Breast epithelium (tissue), 4 donors: ENCODE measurements at regions not wholly inside any gene's neighbourhood (a gene's known extent, or its start where the extent isn't known, plus 50 kb on each side); places are given as distances from the start of the nearest gene placed in this dataset.

Experiments
- DNase-seq, 2 donors: peaks; one replicate each; pipeline ENCODE4 v3.0.0-alpha.2; 2019; ENCODE audit warnings: low spot score in 2 of 2
- H3K27ac ChIP-seq, 2 donors: fragments of 200-600 bp; sonication (generic) in 1 of 2; one replicate each; pipeline ENCODE4 v1.5.1; 2016 to 2019; ENCODE audit warnings: mild to moderate bottlenecking in 1 of 2
- H3K27me3 ChIP-seq, 2 donors: fragments of 200-600 bp; sonication (generic) in 1 of 2; one replicate each; pipeline versions ENCODE4 v1.5.1 to v1.6.0; 2017 to 2019; ENCODE audit warnings: control low read depth in 1 of 2, mild to moderate bottlenecking in 1 of 2
- H3K36me3 ChIP-seq: fragments of 200-600 bp; one replicate; pipeline ENCODE4 v1.5.1; 2019
- H3K4me1 ChIP-seq, 2 donors: fragments of 200-600 bp; sonication (generic); one replicate each; pipeline ENCODE4 v1.5.1; 2016 to 2019; ENCODE audit warnings: control low read depth in 1 of 2
- H3K4me3 ChIP-seq, 3 donors: fragments of 200-600 bp; sonication (generic); 1 replicate in 2 of 3; 2 replicates in 1 of 3; pipeline ENCODE4 v1.5.1; 2016 to 2019; ENCODE audit warnings: mild to moderate bottlenecking in 3 of 3, moderate library complexity in 2 of 3
- H3K9me3 ChIP-seq, 2 donors: fragments of 200-600 bp; sonication (generic) in 1 of 2; one replicate each; pipeline ENCODE4 v1.5.1; 2016 to 2019; ENCODE audit warnings: control low read depth in 1 of 2
- CTCF ChIP-seq, 3 donors: fragments of 450-650 bp; IDR thresholded peaks; one replicate each; pipeline ENCODE4 v1.5.1; 2016 to 2017; ENCODE audit warnings: antibody characterized with exemption in 3 of 3, mild to moderate bottlenecking in 3 of 3, moderate library complexity in 3 of 3
- POLR2A ChIP-seq: fragments of 450-650 bp; IDR thresholded peaks from one replicate; pipeline ENCODE4 v1.6.1; 2016; ENCODE audit warnings: antibody characterized with exemption, mild to moderate bottlenecking, moderate library complexity
- POLR2AphosphoS5 ChIP-seq, 3 donors: sonication (generic); formaldehyde crosslinking; IDR thresholded peaks; one replicate each; pipeline ENCODE4 v1.6.1; 2017; ENCODE audit warnings: antibody characterized with exemption in 3 of 3
- intact Hi-C: fragments of 100-400 bp; cut with DNase I; formaldehyde crosslinking; loops from one replicate; pipeline ENCODE4 v1.15.1; 2023; ENCODE audit warnings: low total_unique reads

GRCh38 chr4:125097729-125098128 lies 217.0 kb upstream of the FAT4 start:
- Histone ChIP-seq H3K27ac (no peak overlapping the region), H3K4me3 (no peak overlapping the region), H3K27me3 (no peaks in the 10 kb centered on the region), H3K36me3 (no peaks in the 10 kb centered on the region), H3K9me3 (no peaks in the 10 kb centered on the region), H3K4me1 (no peaks in the 10 kb centered on the region)
- TF ChIP-seq CTCF (IDR thresholded peaks at IDR 0.05) (no peak), POLR2AphosphoS5 (IDR thresholded peaks at IDR 0.05) (no peak), POLR2A (no peak)
- no peak for DNase-seq
- intact Hi-C loops: no loop called here

DNA sequence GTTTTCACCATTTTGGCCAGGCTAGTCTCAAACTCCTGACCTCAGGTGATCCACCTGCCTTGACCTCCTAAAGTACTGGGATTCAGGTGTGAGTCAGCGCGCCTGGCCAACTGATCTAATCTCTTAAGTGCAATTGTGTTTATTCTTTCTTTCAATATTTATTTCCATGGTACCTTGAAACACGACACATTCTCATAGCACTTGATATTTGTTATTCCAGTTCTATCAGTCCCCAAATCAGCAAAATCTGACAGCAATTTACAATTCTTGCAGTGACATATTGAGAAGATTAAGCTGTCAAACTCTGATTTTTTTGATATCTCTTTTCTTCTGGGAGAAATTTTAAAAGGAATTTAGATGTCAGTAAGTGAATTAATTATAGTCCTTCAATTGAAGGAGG lies 218.1 kb upstream of the FAT4 start:
- intact Hi-C loops: no loop called here

DNA sequence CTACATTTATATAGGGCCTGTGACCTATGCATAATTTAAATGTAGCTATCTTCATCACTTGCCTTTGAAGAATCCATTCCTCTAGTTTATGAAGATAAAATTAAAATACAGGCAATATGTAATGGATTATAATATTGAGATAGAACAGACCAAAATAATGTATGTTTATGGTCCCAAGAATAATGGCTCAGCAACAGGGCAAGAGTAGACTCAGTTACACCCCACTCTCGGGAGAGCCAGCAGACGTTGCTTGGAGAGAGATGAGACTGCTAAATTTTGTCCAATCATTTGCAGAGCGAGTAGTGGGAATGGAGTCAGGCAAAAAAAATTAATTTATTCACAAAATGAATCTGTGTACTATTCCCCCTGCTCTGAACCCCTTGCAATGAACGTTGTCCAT lies 223.2 kb upstream of the FAT4 start:
- H3K4me3 ChIP-seq: no peak overlapping the region
- H3K4me1 ChIP-seq: no peaks in the 10 kb centered on the region
- no peaks in the 10 kb centered on the region for H3K9me3 ChIP-seq
- no peak for TF ChIP-seq POLR2AphosphoS5 (IDR thresholded peaks at IDR 0.05)
- no peaks in the 10 kb centered on the region for H3K27me3 ChIP-seq
- DNase-seq: no peak
- H3K36me3 ChIP-seq: no peaks in the 10 kb centered on the region
- H3K27ac ChIP-seq: no peak overlapping the region
- intact Hi-C loops: no loop called here

More for the DNA sequence above, 218.1 kb upstream of the FAT4 start:
- no peak overlapping the region for H3K4me3 ChIP-seq
- H3K4me1 ChIP-seq: no peaks in the 10 kb centered on the region
- H3K27me3 ChIP-seq: no peaks in the 10 kb centered on the region
- no peak for TF ChIP-seq CTCF (IDR thresholded peaks at IDR 0.05)
- H3K27ac ChIP-seq: no peak overlapping the region
- H3K36me3 ChIP-seq: no peaks in the 10 kb centered on the region
- peak in 1 of 2 donors; percentile 25 for DNase-seq
- no peaks in the 10 kb centered on the region for H3K9me3 ChIP-seq

GRCh38 chr4:125091101-125091500 lies 223.7 kb upstream of the FAT4 start:
- H3K36me3 ChIP-seq: no peaks in the 10 kb centered on the region
- DNase-seq: no peak
- H3K27me3 ChIP-seq: no peaks in the 10 kb centered on the region
- no peak for TF ChIP-seq POLR2A
- no peak for TF ChIP-seq CTCF (IDR thresholded peaks at IDR 0.05)
- no peak for TF ChIP-seq POLR2AphosphoS5 (IDR thresholded peaks at IDR 0.05)
- H3K4me1 ChIP-seq: no peaks in the 10 kb centered on the region
- H3K27ac ChIP-seq: no peak overlapping the region
- H3K9me3 ChIP-seq: no peaks in the 10 kb centered on the region
- no peak overlapping the region for H3K4me3 ChIP-seq
- intact Hi-C loops: no loop called here

DNA sequence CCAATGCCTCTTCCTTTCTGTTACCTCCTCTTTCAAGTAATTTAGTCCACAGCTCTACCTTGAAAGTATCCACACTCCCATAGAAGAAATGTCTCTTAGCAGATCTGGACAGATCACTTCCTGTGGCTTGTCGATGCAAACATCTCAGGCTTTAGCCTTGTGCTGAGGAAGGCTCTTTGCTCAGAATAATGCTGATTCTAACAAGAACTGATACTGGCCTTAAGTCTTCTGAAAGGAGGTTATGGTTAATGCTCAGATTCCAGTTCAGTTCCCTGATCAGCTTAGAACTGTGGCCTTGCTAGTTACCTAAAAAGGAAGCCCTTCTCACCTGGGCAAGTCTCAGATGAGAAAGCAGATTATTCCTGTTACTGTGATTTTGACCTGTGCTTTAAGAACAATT lies 230.1 kb upstream of the FAT4 start:
- H3K36me3 ChIP-seq: no peaks in the 10 kb centered on the region
- no peak overlapping the region for H3K4me3 ChIP-seq
- TF ChIP-seq CTCF (IDR thresholded peaks at IDR 0.05): no peak
- TF ChIP-seq POLR2A: no peak
- no peak for TF ChIP-seq POLR2AphosphoS5 (IDR thresholded peaks at IDR 0.05)
- intact Hi-C loops: no loop called here
- no peaks in the 10 kb centered on the region for H3K4me1 ChIP-seq
- H3K9me3 ChIP-seq: no peaks in the 10 kb centered on the region
- no peak overlapping the region for H3K27ac ChIP-seq
- no peaks in the 10 kb centered on the region for H3K27me3 ChIP-seq
- no peak for DNase-seq

GRCh38 chr4:125082729-125083417 lies 231.9 kb upstream of the FAT4 start:
- H3K36me3 ChIP-seq: no peaks in the 10 kb centered on the region
- no peaks in the 10 kb centered on the region for H3K9me3 ChIP-seq
- no peaks in the 10 kb centered on the region for H3K27me3 ChIP-seq
- DNase-seq: no peak
- H3K27ac ChIP-seq: no peak overlapping the region
- TF ChIP-seq POLR2A (no peak), CTCF (IDR thresholded peaks at IDR 0.05) (no peak), POLR2AphosphoS5 (IDR thresholded peaks at IDR 0.05) (no peak)
- intact Hi-C loops: no loop called here
- no peak overlapping the region for H3K4me3 ChIP-seq
- no peaks in the 10 kb centered on the region for H3K4me1 ChIP-seq
